CD14-positive monocyte (primary cell): ENCODE measurements at regions not wholly inside any gene's neighbourhood (a gene's known extent, or its start where the extent isn't known, plus 50 kb on each side); places are given as distances from the start of the nearest gene placed in this dataset.

Experiments used
- DNase-seq, 3 donors: peaks; one replicate each; pipeline ENCODE4 v3.0.0-alpha.2; 2011 to 2022
- H2AFZ ChIP-seq: 2 replicates; pipeline ENCODE4 v1.6.0; 2012; ENCODE audit warnings: mild to moderate bottlenecking, low read depth, low read length, inconsistent platforms; ENCODE audit not compliant: insufficient read depth, poor library complexity, severe bottlenecking
- H3K27ac ChIP-seq, 2 donors: 1 replicate in 1 of 2; 2 replicates in 1 of 2; pipeline ENCODE4 v1.5.1; 2012 to 2013; ENCODE audit warnings: low read length in 2 of 2, control low read depth in 1 of 2, inconsistent platforms in 1 of 2, low read depth in 1 of 2, mild to moderate bottlenecking in 1 of 2
- H3K27me3 ChIP-seq, 2 donors: one replicate each; pipeline versions ENCODE4 v1.6.0 to v1.6.1; 2011 to 2013; ENCODE audit warnings: low read length in 2 of 2; ENCODE audit not compliant: control insufficient read depth in 2 of 2, insufficient read depth in 2 of 2
- H3K36me3 ChIP-seq, 2 donors: replicated peaks in 1 of 2; 1 replicate in 1 of 2; 2 replicates in 1 of 2; pipeline versions ENCODE4 v1.5.1 to v1.6.1; 2012 to 2013; ENCODE audit warnings: low read length in 2 of 2, control low read depth in 1 of 2, inconsistent platforms in 1 of 2, mild to moderate bottlenecking in 1 of 2; ENCODE audit not compliant: insufficient read depth in 2 of 2, control insufficient read depth in 1 of 2
- H3K4me1 ChIP-seq, 2 donors: 1 replicate in 1 of 2; 2 replicates in 1 of 2; pipeline versions ENCODE4 v1.5.1 to v1.6.1; 2012 to 2013; ENCODE audit warnings: low read length in 2 of 2, control low read depth in 1 of 2, inconsistent platforms in 1 of 2, mild to moderate bottlenecking in 1 of 2, moderate library complexity in 1 of 2; ENCODE audit not compliant: insufficient read depth in 2 of 2, control insufficient read depth in 1 of 2
- H3K4me2 ChIP-seq: replicated peaks from 2 replicates; pipeline ENCODE3; 2012; ENCODE audit warnings: low read length, moderate library complexity, mild to moderate bottlenecking; ENCODE audit not compliant: poor library complexity, severe bottlenecking; ENCODE audit errors: extremely low read depth
- H3K4me3 ChIP-seq, 3 experiments: fragments of 200-600 bp in 1 of 3; sonication (generic) in 1 of 3; replicated peaks in 1 of 3; 1 replicate in 2 of 3; 2 replicates in 1 of 3; pipeline ENCODE4 v1.5.1; 2011 to 2013; ENCODE audit warnings: low read length in 3 of 3, mild to moderate bottlenecking in 3 of 3, control low read depth in 2 of 3, low read depth in 2 of 3, inconsistent platforms in 1 of 3, moderate library complexity in 1 of 3
- H3K79me2 ChIP-seq: 2 replicates; pipeline ENCODE4 v1.6.0; 2012; ENCODE audit warnings: mild to moderate bottlenecking, control low read depth, inconsistent platforms, low read length, moderate library complexity; ENCODE audit not compliant: insufficient read depth
- H3K9ac ChIP-seq: 2 replicates; pipeline ENCODE4 v1.6.0; 2017; ENCODE audit warnings: low read length, mild to moderate bottlenecking; ENCODE audit not compliant: insufficient read depth, poor library complexity, severe bottlenecking
- H3K9me3 ChIP-seq, 2 donors: replicated peaks in 1 of 2; 1 replicate in 1 of 2; 2 replicates in 1 of 2; pipeline versions ENCODE4 v1.5.1 to v1.6.1; 2012 to 2013; ENCODE audit warnings: low read length in 2 of 2, control low read depth in 1 of 2; ENCODE audit not compliant: control insufficient read depth in 1 of 2, insufficient read depth in 1 of 2
- H4K20me1 ChIP-seq: 2 replicates; pipeline ENCODE4 v1.6.0; 2012; ENCODE audit warnings: mild to moderate bottlenecking, low read length, control low read depth, moderate library complexity; ENCODE audit not compliant: insufficient read depth
- H3K27ac Mint-ChIP-seq, 7 donors: one replicate each; pipeline ENCODE4 v1.8.0; 2020; ENCODE audit warnings: mild to moderate bottlenecking in 7 of 7, mixed read lengths in 7 of 7, moderate library complexity in 6 of 7, inconsistent platforms in 2 of 7
- H3K27me3 Mint-ChIP-seq, 3 donors: one replicate each; pipeline ENCODE4 v1.8.0; 2021 to 2022; ENCODE audit warnings: low read depth in 3 of 3, mild to moderate bottlenecking in 3 of 3, mixed read lengths in 3 of 3, moderate library complexity in 3 of 3, inconsistent platforms in 1 of 3
- H3K36me3 Mint-ChIP-seq, 2 donors: one replicate each; pipeline ENCODE4 v1.8.0; 2020; ENCODE audit warnings: mixed read lengths in 2 of 2, inconsistent platforms in 1 of 2, mild to moderate bottlenecking in 1 of 2
- H3K4me1 Mint-ChIP-seq: one replicate; pipeline ENCODE4 v1.8.0; 2020; ENCODE audit warnings: mild to moderate bottlenecking, mixed read lengths
- H3K4me3 Mint-ChIP-seq, 2 donors: one replicate each; pipeline ENCODE4 v1.8.0; 2020; ENCODE audit warnings: mild to moderate bottlenecking in 2 of 2, mixed read lengths in 2 of 2, moderate library complexity in 1 of 2
- H3K9me3 Mint-ChIP-seq, 7 donors: one replicate each; pipeline ENCODE4 v1.8.0; 2020 to 2022; ENCODE audit warnings: mixed read lengths in 7 of 7, mild to moderate bottlenecking in 6 of 7, moderate library complexity in 6 of 7, inconsistent platforms in 2 of 7
- WGBS: methylation state at CpG from one replicate; pipeline ENCODE4 v1.1.5; 2013; ENCODE audit warnings: missing lambda C conversion rate; ENCODE audit not compliant: insufficient coverage; 5-methylcytosine and 5-hydroxymethylcytosine counted together
- intact Hi-C, 2 donors: fragments of 100-400 bp; cut with micrococcal nuclease; formaldehyde crosslinking; loops; one replicate each; pipeline versions ENCODE4 v1.15.0 to v1.15.1; 2023
- TF ChIP-seq, protein P1 (sequence below): fragments of 200-600 bp; IDR thresholded peaks from one replicate; pipeline ENCODE4 v1.8.0; 2022; ENCODE audit warnings: antibody characterized with exemption, mild to moderate bottlenecking

- no peak overlapping the region for H2AFZ ChIP-seq
- H3K27me3 ChIP-seq = no peaks in the 10 kb centered on the region
- H4K20me1 ChIP-seq = no peaks in the 10 kb centered on the region
- no peak overlapping the region for H3K4me3 ChIP-seq
- Mint-ChIP-seq H3K36me3 (no peaks in the 10 kb centered on the region), H3K27me3 (no peaks in the 10 kb centered on the region), H3K27ac (no peak overlapping the region), H3K4me3 (no peak overlapping the region), H3K4me1 (no peaks in the 10 kb centered on the region), H3K9me3 (no peaks in the 10 kb centered on the region)
- no peaks in the 10 kb centered on the region for H3K79me2 ChIP-seq
- no peaks in the 10 kb centered on the region for H3K36me3 ChIP-seq
- no peak overlapping the region for H3K4me2 ChIP-seq
- H3K9ac ChIP-seq = no peak overlapping the region
- H3K4me1 ChIP-seq = no peaks in the 10 kb centered on the region
- TF ChIP-seq, protein P1, sequence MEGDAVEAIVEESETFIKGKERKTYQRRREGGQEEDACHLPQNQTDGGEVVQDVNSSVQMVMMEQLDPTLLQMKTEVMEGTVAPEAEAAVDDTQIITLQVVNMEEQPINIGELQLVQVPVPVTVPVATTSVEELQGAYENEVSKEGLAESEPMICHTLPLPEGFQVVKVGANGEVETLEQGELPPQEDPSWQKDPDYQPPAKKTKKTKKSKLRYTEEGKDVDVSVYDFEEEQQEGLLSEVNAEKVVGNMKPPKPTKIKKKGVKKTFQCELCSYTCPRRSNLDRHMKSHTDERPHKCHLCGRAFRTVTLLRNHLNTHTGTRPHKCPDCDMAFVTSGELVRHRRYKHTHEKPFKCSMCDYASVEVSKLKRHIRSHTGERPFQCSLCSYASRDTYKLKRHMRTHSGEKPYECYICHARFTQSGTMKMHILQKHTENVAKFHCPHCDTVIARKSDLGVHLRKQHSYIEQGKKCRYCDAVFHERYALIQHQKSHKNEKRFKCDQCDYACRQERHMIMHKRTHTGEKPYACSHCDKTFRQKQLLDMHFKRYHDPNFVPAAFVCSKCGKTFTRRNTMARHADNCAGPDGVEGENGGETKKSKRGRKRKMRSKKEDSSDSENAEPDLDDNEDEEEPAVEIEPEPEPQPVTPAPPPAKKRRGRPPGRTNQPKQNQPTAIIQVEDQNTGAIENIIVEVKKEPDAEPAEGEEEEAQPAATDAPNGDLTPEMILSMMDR = no peak
- WGBS = 82% methylated on average over 1 of the region's 2 CpGs
- no peak overlapping the region for H3K27ac ChIP-seq
- intact Hi-C loops = no loop called here
- DNase-seq = no peak
- no peaks in the 10 kb centered on the region for H3K9me3 ChIP-seq
Measured at GRCh38 chr16:80283466-80284392, 257.1 kb upstream of the DYNLRB2 start.

- Mint-ChIP-seq H3K27me3 (no peaks in the 10 kb centered on the region), H3K4me1 (no peaks in the 10 kb centered on the region), H3K27ac (no peak overlapping the region), H3K4me3 (no peak overlapping the region), H3K36me3 (no peaks in the 10 kb centered on the region), H3K9me3 (peaks cover 0 to 3% (median 0%) of the 10 kb centered on the region in 7 donors)
- no peak for DNase-seq
- Histone ChIP-seq H3K4me3 (no peak overlapping the region), H3K9me3 (no peaks in the 10 kb centered on the region), H3K36me3 (no peaks in the 10 kb centered on the region), H3K4me2 (no peak overlapping the region), H3K9ac (no peak overlapping the region), H3K27ac (no peak overlapping the region), H3K4me1 (no peaks in the 10 kb centered on the region), H3K79me2 (no peaks in the 10 kb centered on the region), H3K27me3 (no peaks in the 10 kb centered on the region), H4K20me1 (no peaks in the 10 kb centered on the region), H2AFZ (no peak overlapping the region)
- TF ChIP-seq, protein P1 = no peak
- 85% methylated on average over 7 of the region's 7 CpGs for WGBS
- intact Hi-C loops = no loop called here
Measured at GRCh38 chr16:80280557-80280956, 260.2 kb upstream of the DYNLRB2 start.
